DMS153 (cell line): ENCODE measurements at regions not wholly inside any gene's neighbourhood (a gene's known extent, or its start where the extent isn't known, plus 50 kb on each side); places are given as distances from the start of the nearest gene placed in this dataset.
A peak's percentile ranks its signal among the peaks of the same experiment; 100 is the strongest.

Experiments
- DNase-seq: peaks from one replicate; lab custom pipeline; 2025; lab: John Stamatoyannopoulos, UW

DNA sequence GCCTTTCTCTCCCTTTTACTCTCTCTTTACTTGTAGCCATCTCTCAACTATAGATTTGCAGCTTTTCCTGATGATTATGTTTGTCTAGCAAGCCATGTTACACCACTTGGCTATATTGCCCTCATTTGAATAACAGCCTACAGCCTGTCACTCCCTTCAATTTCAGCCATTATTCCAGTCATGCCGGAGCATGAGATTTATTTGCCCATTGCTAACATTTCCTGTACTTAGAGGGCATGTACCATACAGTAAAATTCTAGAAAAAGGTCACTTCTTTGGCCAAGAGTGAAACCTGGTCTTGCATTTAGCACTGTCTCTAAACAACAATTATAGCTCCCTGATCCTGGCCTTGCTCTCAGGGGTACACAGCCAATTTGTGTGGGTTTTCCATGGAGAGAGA is 221.7 kb upstream of the TMC3 start:
- no peak for DNase-seq

GRCh38 chr15:81589671-81590070 is 215.7 kb upstream of the TMC3 start:
- DNase-seq, result no peak

DNA sequence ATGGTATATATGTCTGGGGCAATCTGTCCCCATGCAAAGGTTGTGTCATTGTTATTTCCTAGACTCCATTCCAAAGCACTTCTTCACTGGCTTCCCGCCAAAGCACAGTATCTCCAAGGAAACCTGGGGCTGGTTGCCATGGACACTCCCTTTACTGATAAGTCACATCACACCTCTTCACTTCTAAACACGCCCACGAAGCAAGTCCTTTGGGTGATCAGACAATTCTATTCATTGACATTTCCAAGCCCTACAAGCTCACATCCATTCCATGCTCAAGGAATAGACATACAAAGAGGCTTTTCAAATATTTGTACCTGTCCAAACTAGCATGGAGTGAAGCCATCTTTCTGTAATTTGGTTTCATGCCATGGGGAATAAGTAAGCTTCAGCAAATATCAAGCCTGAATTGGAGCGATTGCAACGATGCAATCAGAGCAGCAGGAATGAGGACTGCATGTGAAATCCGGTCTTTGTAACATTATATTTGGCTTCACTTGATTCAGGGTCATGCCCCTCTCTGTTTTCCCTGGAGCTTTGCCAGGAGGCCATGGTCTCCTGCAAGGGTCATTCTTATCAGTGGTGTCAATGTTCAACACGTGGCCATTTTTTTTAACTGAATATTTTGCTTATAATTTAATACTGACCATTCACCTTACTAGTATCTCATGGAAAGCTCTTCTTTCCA is 201.6 kb upstream of the TMC3 start:
- peak; percentile 72 for DNase-seq

GRCh38 chr15:81573098-81573746 is 199.2 kb upstream of the TMC3 start:
- DNase-seq, result no peak

DNA sequence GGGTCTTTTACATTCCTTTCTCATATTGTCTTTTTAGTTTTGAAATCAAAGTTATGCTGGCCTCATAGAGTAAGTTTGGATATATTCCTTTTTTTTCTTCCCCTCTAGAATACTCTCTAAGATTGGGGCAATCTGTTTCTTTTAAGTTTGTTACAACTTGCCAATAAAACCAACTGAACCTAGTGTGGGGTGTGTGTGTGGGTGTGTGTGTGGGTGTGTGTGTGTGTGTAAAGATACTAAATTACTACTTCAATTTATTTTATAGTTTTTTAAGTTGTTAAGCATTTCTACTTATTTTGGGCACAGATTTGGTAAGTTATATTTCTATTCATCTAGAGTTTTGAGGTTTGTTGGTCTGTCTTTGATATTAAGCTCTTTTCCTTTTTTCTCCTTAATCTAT is 198.2 kb upstream of the TMC3 start:
- no peak for DNase-seq

- no peak for DNase-seq
Measured at GRCh38 chr15:81569286-81570080, 195.5 kb upstream of the TMC3 start.

- DNase-seq, result no peak
Measured at GRCh38 chr15:81567924-81568323, 193.9 kb upstream of the TMC3 start.

DNA sequence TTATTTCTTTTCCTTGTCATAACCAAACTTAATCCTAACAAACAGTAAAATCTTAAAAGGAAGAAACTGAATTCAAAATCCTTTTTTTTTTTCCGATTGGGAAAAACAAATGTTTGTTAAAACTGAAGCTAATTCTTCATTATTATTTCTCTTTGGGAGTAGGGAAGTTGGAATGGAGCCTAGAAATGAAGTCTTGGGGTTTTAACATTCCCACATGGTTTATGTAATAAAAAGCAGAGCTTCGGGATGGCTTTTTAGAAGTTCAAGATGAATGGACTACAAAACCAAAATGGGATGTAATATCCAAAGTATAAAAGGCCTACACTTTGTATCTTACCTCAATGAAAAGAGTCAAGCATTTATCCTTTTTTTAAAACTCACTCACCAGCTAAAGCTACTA is 189.0 kb upstream of the TMC3 start:
- DNase-seq, result no peak

DNA sequence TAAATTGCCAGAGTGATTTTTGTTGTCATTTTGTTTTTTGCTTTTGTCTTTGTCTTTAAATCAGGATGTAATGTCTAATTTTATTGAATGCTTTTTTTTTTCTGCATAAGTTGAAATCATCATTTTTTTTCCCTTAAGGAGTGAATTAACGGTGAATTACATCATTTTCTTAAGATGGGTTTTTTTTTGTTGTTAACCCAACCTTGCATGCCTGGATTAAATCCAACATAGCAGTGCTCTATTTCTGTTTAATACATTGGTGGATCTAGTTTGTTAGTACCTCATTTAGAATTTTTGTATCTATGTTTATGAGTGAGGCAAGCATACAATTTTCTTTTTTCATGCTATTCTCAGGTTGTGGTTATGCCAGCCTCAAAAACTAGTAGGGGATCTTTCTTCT is 186.4 kb upstream of the TMC3 start:
- no peak for DNase-seq

- no peak for DNase-seq
Measured at GRCh38 chr15:81558056-81558455, 184.0 kb upstream of the TMC3 start.

GRCh38 chr15:81555346-81555745 is 181.3 kb upstream of the TMC3 start:
- DNase-seq, result no peak

- no peak for DNase-seq
Measured at GRCh38 chr15:81548365-81549130, 174.5 kb upstream of the TMC3 start.

DNA sequence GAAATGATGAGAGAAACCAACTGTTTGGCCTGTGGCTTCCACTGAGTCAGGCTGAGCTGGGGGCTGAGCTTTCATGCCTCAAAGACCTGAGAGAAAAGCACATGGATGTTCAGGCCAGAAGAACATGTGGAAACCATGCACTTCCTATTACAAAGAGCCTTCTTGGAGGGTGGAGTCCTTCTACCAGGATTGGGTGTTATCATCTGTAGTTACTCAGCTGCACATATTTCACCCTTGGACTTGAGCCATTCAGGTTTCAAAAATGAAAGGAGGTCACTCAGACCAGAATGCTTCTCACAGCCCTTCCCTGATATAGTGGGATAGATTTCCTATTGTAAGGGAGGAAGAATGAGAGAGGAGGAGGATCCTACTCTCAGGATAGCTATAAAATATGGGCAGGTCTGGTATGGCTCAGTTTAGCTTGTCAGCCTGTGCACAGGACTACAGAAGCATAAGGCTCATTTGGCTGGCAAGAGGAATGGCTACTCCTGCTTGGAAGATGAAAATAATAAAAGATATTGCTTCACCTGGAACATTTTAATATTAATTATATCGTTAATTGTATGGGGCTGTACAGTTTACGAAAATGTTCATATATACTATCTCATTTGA is 173.6 kb upstream of the TMC3 start:
- DNase-seq, result no peak

DNA sequence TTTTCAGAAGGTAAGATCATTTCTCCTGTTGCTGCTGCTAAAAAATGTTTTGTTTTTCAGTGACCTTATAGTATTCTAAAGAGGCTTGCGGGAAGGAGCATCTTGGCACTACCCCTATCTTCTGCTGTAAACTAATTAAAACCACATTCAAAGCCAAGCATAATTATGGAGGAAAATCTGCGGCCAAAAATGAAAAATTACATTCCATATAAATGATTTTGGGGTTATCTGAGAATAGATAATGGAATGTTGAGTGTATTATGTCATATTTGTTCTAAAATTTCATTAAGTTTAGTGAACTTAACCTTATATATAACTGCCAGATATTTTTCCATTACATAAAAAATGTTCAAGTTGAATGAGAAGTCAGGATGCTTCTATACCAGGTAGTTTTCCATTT is 170.4 kb upstream of the TMC3 start:
- DNase-seq, result no peak

DNA sequence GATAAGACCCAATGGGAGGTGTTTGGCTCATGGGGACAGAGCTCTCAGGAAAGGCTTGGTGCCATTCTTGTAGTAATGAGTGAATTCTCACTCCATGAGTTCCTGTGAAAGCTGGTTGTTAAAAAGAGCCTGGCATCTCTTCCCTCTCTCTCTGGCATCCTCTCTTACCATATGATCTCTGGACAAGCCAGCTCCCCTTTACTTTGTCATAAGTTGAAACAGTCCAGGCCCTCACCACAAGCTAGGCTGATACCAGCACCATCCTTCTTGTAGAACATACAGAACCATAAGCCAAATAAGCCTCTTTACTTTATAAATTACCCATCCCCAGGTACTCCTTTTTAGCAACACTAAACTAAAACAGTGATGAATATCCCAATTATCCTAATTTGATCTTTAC is 166.9 kb upstream of the TMC3 start:
- no peak for DNase-seq

DNA sequence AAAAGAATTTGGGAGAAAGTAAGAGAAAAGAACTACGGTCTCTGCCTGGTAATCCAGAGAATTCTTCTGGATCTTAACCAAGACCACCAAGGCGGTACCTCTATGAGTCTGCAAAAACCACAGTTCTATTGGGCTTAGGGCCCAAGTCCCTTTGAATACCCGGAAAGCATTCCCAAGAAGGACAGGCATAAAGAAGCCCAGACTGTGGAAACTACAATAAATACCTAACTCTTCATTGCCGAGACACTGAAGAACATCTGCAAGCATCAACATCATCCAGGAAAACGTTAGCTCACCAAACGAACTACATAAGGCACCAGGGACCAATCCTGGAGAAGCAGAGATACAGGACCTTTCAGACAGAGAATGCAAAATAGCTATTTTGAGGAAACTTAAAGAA is 162.3 kb upstream of the TMC3 start:
- DNase-seq, result no peak

- DNase-seq, result no peak
Measured at GRCh38 chr15:81534124-81534523, 160.1 kb upstream of the TMC3 start.

- DNase-seq, result no peak
Measured at GRCh38 chr15:81532001-81532400, 158.0 kb upstream of the TMC3 start.

GRCh38 chr15:81531109-81531592 is 157.1 kb upstream of the TMC3 start:
- no peak for DNase-seq

DNA sequence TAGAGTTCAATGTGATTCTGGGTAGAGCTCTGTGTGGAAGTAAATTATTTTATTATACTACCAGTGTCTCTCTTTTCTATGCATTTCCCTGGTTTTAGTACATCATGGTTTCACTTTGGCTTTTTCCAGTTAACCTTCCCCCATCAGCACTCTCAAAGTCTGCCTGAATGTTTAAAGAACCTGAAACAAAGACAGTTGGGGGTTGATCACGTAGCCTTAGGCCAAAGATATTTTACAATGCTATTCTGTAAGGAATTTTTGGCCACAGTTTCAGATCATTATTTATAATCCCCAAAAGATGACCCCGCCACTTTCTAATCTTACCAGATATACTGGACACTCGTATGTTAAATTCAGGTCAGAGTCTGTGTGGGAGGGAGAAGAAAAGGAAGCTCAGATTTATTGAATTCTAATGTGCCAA is 156.3 kb upstream of the TMC3 start:
- DNase-seq, result no peak

- no peak for DNase-seq
Measured at GRCh38 chr15:81529481-81529880, 155.5 kb upstream of the TMC3 start.

DNA sequence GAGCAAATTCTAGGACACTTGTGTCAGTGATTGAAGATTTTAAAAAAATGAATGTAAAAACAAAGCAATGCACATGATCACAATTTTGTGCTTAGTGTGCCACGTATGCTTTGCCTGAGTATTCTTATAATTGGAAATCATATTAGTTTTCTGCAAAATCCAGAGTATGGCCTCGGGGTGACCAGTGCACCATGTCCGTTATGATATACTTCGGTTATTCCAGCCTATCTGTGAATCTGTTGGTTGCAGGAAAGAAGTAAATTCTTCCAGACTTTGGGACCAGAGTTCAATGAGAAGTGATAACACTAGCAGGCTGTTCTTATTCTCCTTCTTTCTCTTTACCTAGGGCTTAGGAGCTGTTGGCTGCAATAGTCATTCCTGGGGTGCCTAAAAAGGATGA is 152.0 kb upstream of the TMC3 start:
- no peak for DNase-seq
